Loucy (cell line): ENCODE measurements at regions not wholly inside any gene's neighbourhood (a gene's known extent, or its start where the extent isn't known, plus 50 kb on each side); places are given as distances from the start of the nearest gene placed in this dataset.

ENCODE experiments used
- H2AFZ ChIP-seq: fragments of 200-600 bp; sonication (generic); 2 replicates; pipeline ENCODE4 v1.6.0; 2016; ENCODE audit warnings: antibody characterized with exemption, mild to moderate bottlenecking, low read length, moderate library complexity
- H3F3A ChIP-seq: fragments of 200-600 bp; 2 replicates; pipeline ENCODE4 v1.6.0; 2016; ENCODE audit warnings: antibody characterized with exemption, low read depth, mild to moderate bottlenecking
- H3K27me3 ChIP-seq: fragments of 200-600 bp; sonication (generic); 2 replicates; pipeline ENCODE4 v1.6.1; 2014; ENCODE audit warnings: low read length, mild to moderate bottlenecking; ENCODE audit not compliant: insufficient read depth, poor library complexity, severe bottlenecking
- H3K36me3 ChIP-seq: fragments of 200-600 bp; sonication (generic); 2 replicates; pipeline ENCODE4 v1.6.1; 2016; ENCODE audit warnings: low read length; ENCODE audit not compliant: insufficient read depth
- H3K4me1 ChIP-seq: fragments of 200-600 bp; sonication (generic); 2 replicates; pipeline ENCODE4 v1.5.1; 2014; ENCODE audit warnings: low read length, mild to moderate bottlenecking; ENCODE audit not compliant: insufficient read depth, poor library complexity, severe bottlenecking
- H3K4me2 ChIP-seq: fragments of 200-600 bp; sonication (generic); 2 replicates; pipeline ENCODE4 v1.6.0; 2014; ENCODE audit warnings: antibody characterized with exemption, low read length, low read depth, mild to moderate bottlenecking; ENCODE audit not compliant: poor library complexity, severe bottlenecking
- H3K4me3 ChIP-seq: fragments of 200-600 bp; sonication (generic); 2 replicates; pipeline ENCODE4 v1.5.1; 2014; ENCODE audit warnings: low read length, mild to moderate bottlenecking, mixed read lengths; ENCODE audit not compliant: poor library complexity, severe bottlenecking
- H3K79me2 ChIP-seq: fragments of 200-600 bp; sonication (generic); 2 replicates; pipeline ENCODE4 v1.6.1; 2014; ENCODE audit warnings: low read length; ENCODE audit not compliant: insufficient read depth
- H3K9ac ChIP-seq: fragments of 200-600 bp; sonication (generic); 2 replicates; pipeline ENCODE4 v1.6.0; 2014; ENCODE audit warnings: mild to moderate bottlenecking, low read depth, low read length, moderate library complexity; ENCODE audit not compliant: poor library complexity, severe bottlenecking
- H3K9me2 ChIP-seq: fragments of 200-600 bp; sonication (generic); replicated peaks from 2 replicates; pipeline ENCODE4 v1.6.1; 2016; ENCODE audit warnings: low read depth, low read length, mixed read lengths
- H3K9me3 ChIP-seq: fragments of 200-600 bp; sonication (generic); 2 replicates; pipeline ENCODE4 v1.6.1; 2014; ENCODE audit warnings: mild to moderate bottlenecking, antibody characterized with exemption, low read length, low read depth; ENCODE audit not compliant: insufficient read depth
- H4K20me1 ChIP-seq: fragments of 200-600 bp; sonication (generic); 2 replicates; pipeline ENCODE4 v1.6.0; 2014; ENCODE audit warnings: antibody characterized with exemption, low read length, mild to moderate bottlenecking; ENCODE audit not compliant: insufficient read depth, poor library complexity, severe bottlenecking
- EZH2phosphoT487 ChIP-seq: fragments of 200-600 bp; IDR thresholded peaks from 2 replicates; pipeline ENCODE4 v1.6.1; 2018; ENCODE audit warnings: antibody characterized with exemption, mild to moderate bottlenecking, moderate library complexity, borderline replicate concordance
- TF ChIP-seq, protein P1 (sequence below): fragments of 200-600 bp; sonication (generic); conservative IDR thresholded peaks from 2 replicates; pipeline ENCODE4 v1.5.1; 2014; ENCODE audit warnings: mild to moderate bottlenecking, antibody characterized with exemption, low read length

DNA sequence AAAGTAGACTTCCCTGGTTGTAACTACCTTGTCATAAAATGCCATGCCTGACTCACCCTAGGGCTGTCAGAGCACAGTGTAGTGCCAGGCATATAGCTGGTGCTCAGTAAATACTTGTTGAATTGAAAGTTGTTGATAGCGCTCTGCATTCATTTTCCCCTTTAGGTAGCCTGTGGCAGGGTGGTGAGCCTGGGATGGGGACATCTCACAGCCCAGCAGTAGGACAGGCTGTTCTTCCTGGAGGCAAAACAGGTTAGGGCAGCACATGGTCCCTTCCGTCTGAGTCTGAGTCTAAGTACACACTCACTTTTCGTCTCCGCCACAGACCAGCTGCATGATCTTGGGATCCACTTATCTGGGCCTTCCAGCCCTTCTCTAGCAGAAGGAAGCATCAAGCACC lies 401.9 kb downstream of the ZSWIM6 start:
- no peaks in the 10 kb centered on the region for H3K36me3 ChIP-seq
- H3K9ac ChIP-seq, result no peak overlapping the region
- no peak overlapping the region for H2AFZ ChIP-seq
- no peak overlapping the region for H3K4me3 ChIP-seq
- H3K9me3 ChIP-seq, result no peaks in the 10 kb centered on the region
- H3K27me3 ChIP-seq, result no peaks in the 10 kb centered on the region
- H3K4me2 ChIP-seq, result no peak overlapping the region
- H3K4me1 ChIP-seq, result no peaks in the 10 kb centered on the region
- H3F3A ChIP-seq, result no peaks in the 10 kb centered on the region
- no peaks in the 10 kb centered on the region for H3K9me2 ChIP-seq
- TF ChIP-seq EZH2phosphoT487, result no peak
- TF ChIP-seq, protein P1, sequence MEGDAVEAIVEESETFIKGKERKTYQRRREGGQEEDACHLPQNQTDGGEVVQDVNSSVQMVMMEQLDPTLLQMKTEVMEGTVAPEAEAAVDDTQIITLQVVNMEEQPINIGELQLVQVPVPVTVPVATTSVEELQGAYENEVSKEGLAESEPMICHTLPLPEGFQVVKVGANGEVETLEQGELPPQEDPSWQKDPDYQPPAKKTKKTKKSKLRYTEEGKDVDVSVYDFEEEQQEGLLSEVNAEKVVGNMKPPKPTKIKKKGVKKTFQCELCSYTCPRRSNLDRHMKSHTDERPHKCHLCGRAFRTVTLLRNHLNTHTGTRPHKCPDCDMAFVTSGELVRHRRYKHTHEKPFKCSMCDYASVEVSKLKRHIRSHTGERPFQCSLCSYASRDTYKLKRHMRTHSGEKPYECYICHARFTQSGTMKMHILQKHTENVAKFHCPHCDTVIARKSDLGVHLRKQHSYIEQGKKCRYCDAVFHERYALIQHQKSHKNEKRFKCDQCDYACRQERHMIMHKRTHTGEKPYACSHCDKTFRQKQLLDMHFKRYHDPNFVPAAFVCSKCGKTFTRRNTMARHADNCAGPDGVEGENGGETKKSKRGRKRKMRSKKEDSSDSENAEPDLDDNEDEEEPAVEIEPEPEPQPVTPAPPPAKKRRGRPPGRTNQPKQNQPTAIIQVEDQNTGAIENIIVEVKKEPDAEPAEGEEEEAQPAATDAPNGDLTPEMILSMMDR, result no peak
- H3K79me2 ChIP-seq, result no peaks in the 10 kb centered on the region
- H4K20me1 ChIP-seq, result no peaks in the 10 kb centered on the region

- H3K9ac ChIP-seq, result no peak overlapping the region
- no peaks in the 10 kb centered on the region for H3K9me3 ChIP-seq
- H3K4me1 ChIP-seq, result no peaks in the 10 kb centered on the region
- H3K36me3 ChIP-seq, result no peaks in the 10 kb centered on the region
- H3K4me3 ChIP-seq, result no peak overlapping the region
- no peaks in the 10 kb centered on the region for H3K79me2 ChIP-seq
- no peaks in the 10 kb centered on the region for H3F3A ChIP-seq
- H3K27me3 ChIP-seq, result no peaks in the 10 kb centered on the region
- no peaks in the 10 kb centered on the region for H4K20me1 ChIP-seq
- no peaks in the 10 kb centered on the region for H3K9me2 ChIP-seq
- TF ChIP-seq, protein P1, result no peak
- TF ChIP-seq EZH2phosphoT487, result no peak
- H3K4me2 ChIP-seq, result no peak overlapping the region
- no peak overlapping the region for H2AFZ ChIP-seq
These were observed 402.9 kb downstream of the ZSWIM6 start for GRCh38 chr5:61734966-61735365.

GRCh38 chr5:61735531-61735930 lies 403.5 kb downstream of the ZSWIM6 start:
- no peaks in the 10 kb centered on the region for H3K27me3 ChIP-seq
- no peak for TF ChIP-seq EZH2phosphoT487
- TF ChIP-seq, protein P1, result no peak
- H3K9me2 ChIP-seq, result no peaks in the 10 kb centered on the region

More at GRCh38 chr5:61735531-61735930, 403.5 kb downstream of the ZSWIM6 start:
- H3F3A ChIP-seq, result no peaks in the 10 kb centered on the region
- H2AFZ ChIP-seq, result no peak overlapping the region
- H3K4me3 ChIP-seq, result no peak overlapping the region
- H3K4me2 ChIP-seq, result no peak overlapping the region
- no peaks in the 10 kb centered on the region for H3K79me2 ChIP-seq
- H3K9me3 ChIP-seq, result no peaks in the 10 kb centered on the region
- no peaks in the 10 kb centered on the region for H3K36me3 ChIP-seq
- H3K4me1 ChIP-seq, result no peaks in the 10 kb centered on the region
- H3K9ac ChIP-seq, result no peak overlapping the region
- no peaks in the 10 kb centered on the region for H4K20me1 ChIP-seq
